Gastrocnemius medialis (tissue), 4 donors: ENCODE measurements at regions not wholly inside any gene's neighbourhood (a gene's known extent, or its start where the extent isn't known, plus 50 kb on each side); places are given as distances from the start of the nearest gene placed in this dataset.

Source experiments
- ATAC-seq, 2 donors: fragments of 150-250 bp; one replicate each; pipeline ENCODE4 v1.9.1; 2016
- DNase-seq, 2 donors: peaks; one replicate each; pipeline ENCODE4 v3.0.0-alpha.2; 2019
- H3K27ac ChIP-seq, 4 donors: fragments of 200-600 bp; sonication (generic); 1 replicate in 1 of 4; 2 replicates in 3 of 4; pipeline ENCODE4 v1.5.1; 2016 to 2018; ENCODE audit warnings: mild to moderate bottlenecking in 2 of 4, moderate library complexity in 1 of 4
- H3K27me3 ChIP-seq, 3 donors: fragments of 200-600 bp; sonication (generic) in 2 of 3; 1 replicate in 1 of 3; 2 replicates in 2 of 3; pipeline versions ENCODE4 v1.5.1 to v1.6.0; 2016 to 2019; ENCODE audit warnings: mild to moderate bottlenecking in 1 of 3, moderate library complexity in 1 of 3
- H3K36me3 ChIP-seq, 2 donors: fragments of 200-600 bp; sonication (generic) in 1 of 2; one replicate each; pipeline ENCODE4 v1.5.1; 2017 to 2018
- H3K4me1 ChIP-seq, 2 donors: fragments of 200-600 bp; sonication (generic) in 1 of 2; one replicate each; pipeline ENCODE4 v1.5.1; 2016 to 2017; ENCODE audit warnings: mild to moderate bottlenecking in 2 of 2
- H3K4me3 ChIP-seq, 4 donors: fragments of 200-600 bp; sonication (generic) in 3 of 4; 1 replicate in 1 of 4; 2 replicates in 3 of 4; pipeline ENCODE4 v1.5.1; 2016 to 2019; ENCODE audit warnings: mild to moderate bottlenecking in 2 of 4
- H3K9me3 ChIP-seq, 3 donors: fragments of 200-600 bp; sonication (generic) in 2 of 3; 1 replicate in 1 of 3; 2 replicates in 2 of 3; pipeline ENCODE4 v1.5.1; 2016 to 2019
- CTCF ChIP-seq, 5 experiments: fragments of 450-650 bp in 3 of 5; fragments of 200-600 bp in 2 of 5; sonication (generic) in 2 of 5; IDR thresholded peaks in 4 of 5; conservative IDR thresholded peaks in 1 of 5; 1 replicate in 4 of 5; 2 replicates in 1 of 5; pipeline ENCODE4 v1.5.1; 2016 to 2019; ENCODE audit warnings: antibody characterized with exemption in 5 of 5, mild to moderate bottlenecking in 3 of 5, moderate library complexity in 3 of 5
- POLR2A ChIP-seq, 2 donors: fragments of 450-650 bp; IDR thresholded peaks; one replicate each; pipeline ENCODE4 v1.6.1; 2017; ENCODE audit warnings: antibody characterized with exemption in 2 of 2, mild to moderate bottlenecking in 2 of 2, moderate library complexity in 2 of 2
- in situ Hi-C, 4 donors: fragments of 200-750 bp; cut with MboI; loops; one replicate each; pipeline versions ENCODE4 v1.15.0 to v1.8.0; 2017; ENCODE audit warnings: low sequenced_read_pairs in 4 of 4
- intact Hi-C: fragments of 100-400 bp; cut with DNase I; formaldehyde crosslinking; loops from one replicate; pipeline ENCODE4 v1.15.1; 2023; ENCODE audit warnings: low total_unique reads

GRCh38 chr10:128950916-128951275, 516.1 kb upstream of the MGMT start:
- Histone ChIP-seq H3K4me1 (no peaks in the 10 kb centered on the region), H3K27ac (no peak overlapping the region), H3K4me3 (no peak overlapping the region), H3K36me3 (no peaks in the 10 kb centered on the region), H3K9me3 (no peaks in the 10 kb centered on the region), H3K27me3 (no peaks in the 10 kb centered on the region)
- intact Hi-C loops (no loop called here), in situ Hi-C loops (no loop called here)
- no peak for DNase-seq
- no peak for TF ChIP-seq CTCF (IDR thresholded peaks at IDR 0.05 in 4 of 5, conservative IDR thresholded peaks at IDR 0.05 in 1 of 5)
- no peak for TF ChIP-seq POLR2A (IDR thresholded peaks at IDR 0.05)
- no peak for ATAC-seq

DNA sequence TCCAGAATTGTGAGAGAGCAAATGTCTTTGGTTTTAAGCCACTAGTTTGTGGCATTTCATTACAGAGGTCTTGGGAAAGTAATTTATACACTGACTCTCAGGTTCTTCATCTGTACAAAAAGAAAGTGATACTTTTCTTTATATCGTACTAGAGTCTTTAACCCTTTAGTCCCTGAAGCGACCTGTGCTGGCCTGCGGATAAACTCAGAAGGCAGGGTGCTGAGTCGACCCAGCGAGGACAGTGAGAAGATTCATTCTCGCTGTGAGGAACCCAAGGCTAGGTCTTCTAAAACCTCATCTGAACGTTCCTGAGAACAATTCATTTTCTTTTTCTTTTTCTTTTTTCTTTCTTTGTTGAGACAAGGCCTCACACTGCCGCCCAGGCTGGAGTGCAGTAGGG, 514.2 kb upstream of the MGMT start:
- no peak overlapping the region for H3K4me3 ChIP-seq
- intact Hi-C loops, result no loop called here
- no peaks in the 10 kb centered on the region for H3K27me3 ChIP-seq
- H3K36me3 ChIP-seq, result no peaks in the 10 kb centered on the region
- H3K27ac ChIP-seq, result no peak overlapping the region
- in situ Hi-C loops, result no loop called here
- ATAC-seq (no peak), DNase-seq (no peak)
- TF ChIP-seq CTCF (IDR thresholded peaks at IDR 0.05 in 4 of 5, conservative IDR thresholded peaks at IDR 0.05 in 1 of 5), result no peak
- no peak for TF ChIP-seq POLR2A (IDR thresholded peaks at IDR 0.05)
- H3K9me3 ChIP-seq, result no peaks in the 10 kb centered on the region
- H3K4me1 ChIP-seq, result no peaks in the 10 kb centered on the region

GRCh38 chr10:128956149-128956548, 510.9 kb upstream of the MGMT start:
- in situ Hi-C loops (no loop called here), intact Hi-C loops (no loop called here)
- H3K4me3 ChIP-seq, result no peak overlapping the region
- H3K4me1 ChIP-seq, result no peaks in the 10 kb centered on the region
- ATAC-seq (no peak), DNase-seq (no peak)
- no peak overlapping the region for H3K27ac ChIP-seq
- no peaks in the 10 kb centered on the region for H3K36me3 ChIP-seq
- TF ChIP-seq CTCF (IDR thresholded peaks at IDR 0.05 in 4 of 5, conservative IDR thresholded peaks at IDR 0.05 in 1 of 5) (no peak), POLR2A (IDR thresholded peaks at IDR 0.05) (no peak)
- H3K9me3 ChIP-seq, result no peaks in the 10 kb centered on the region
- no peaks in the 10 kb centered on the region for H3K27me3 ChIP-seq

DNA sequence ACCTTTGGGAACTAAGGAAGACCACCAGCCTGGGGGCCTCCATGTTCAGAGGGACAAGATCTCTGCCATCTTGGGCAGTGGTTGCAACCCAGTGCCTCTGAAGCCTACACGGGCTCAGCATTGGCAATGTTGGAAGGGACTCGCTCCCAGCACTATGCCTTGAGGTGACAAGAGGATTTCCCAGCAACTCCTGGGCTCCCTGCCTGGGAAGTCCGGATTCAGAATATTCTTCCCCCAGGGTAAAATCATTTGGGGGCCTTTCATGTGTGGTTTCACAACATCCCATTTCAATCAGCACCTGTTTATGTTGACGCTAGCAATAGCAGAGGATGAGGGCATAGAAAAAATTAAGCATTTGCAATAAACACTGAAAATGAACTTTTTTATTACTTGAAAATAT, 509.8 kb upstream of the MGMT start:
- Histone ChIP-seq H3K4me1 (no peaks in the 10 kb centered on the region), H3K27ac (no peak overlapping the region), H3K4me3 (no peak overlapping the region), H3K36me3 (no peaks in the 10 kb centered on the region), H3K9me3 (no peaks in the 10 kb centered on the region), H3K27me3 (no peaks in the 10 kb centered on the region)
- DNase-seq (no peak), ATAC-seq (no peak)
- intact Hi-C loops (no loop called here), in situ Hi-C loops (no loop called here)
- TF ChIP-seq POLR2A (IDR thresholded peaks at IDR 0.05), result no peak
- no peak for TF ChIP-seq CTCF (IDR thresholded peaks at IDR 0.05 in 4 of 5, conservative IDR thresholded peaks at IDR 0.05 in 1 of 5)

DNA sequence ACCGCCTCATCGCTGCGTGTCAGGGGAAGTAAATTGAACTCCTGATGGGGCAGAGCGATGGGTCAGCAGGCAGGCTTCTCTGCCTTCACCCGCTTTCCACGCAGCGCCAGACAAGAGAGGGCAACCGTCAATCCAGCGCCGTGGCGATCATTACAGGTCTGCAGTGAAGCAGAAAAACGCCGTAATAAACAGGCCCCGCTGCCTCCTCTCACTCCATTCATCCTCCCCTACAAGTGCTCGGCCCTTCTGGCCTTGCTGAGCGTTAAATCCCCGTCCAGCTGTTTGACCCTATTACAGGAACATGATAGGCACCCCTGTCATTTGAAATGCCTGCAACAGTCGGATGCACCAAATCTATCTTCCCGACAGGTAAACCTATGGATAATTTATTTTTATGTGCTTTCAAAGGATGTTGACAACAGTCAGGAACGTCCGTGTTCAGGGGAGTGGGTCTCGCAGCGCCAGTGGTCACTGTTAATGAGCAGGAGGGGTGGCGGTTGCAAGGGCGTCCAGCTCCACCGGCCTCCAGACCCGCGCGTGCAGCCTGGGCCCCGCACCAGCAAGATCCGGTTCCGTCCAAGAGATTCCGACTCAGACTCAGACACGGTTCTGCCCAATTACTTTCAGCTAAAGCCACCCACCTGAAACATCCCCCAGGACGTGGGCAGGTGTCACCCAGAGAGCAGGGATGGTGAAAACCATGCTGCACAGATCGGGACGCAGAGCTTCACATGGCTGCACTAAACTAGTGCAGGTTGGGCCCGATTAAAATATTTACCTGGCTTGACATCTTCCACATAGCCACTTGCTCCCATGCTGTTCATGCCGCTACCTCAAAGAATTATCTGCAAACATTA, 508.0 kb upstream of the MGMT start:
- DNase-seq, result no peak
- no peak overlapping the region for H3K4me3 ChIP-seq
- ATAC-seq, result no peak
- no peaks in the 10 kb centered on the region for H3K27me3 ChIP-seq
- no peak overlapping the region for H3K27ac ChIP-seq
- in situ Hi-C loops, result no loop called here
- TF ChIP-seq CTCF (IDR thresholded peaks at IDR 0.05 in 4 of 5, conservative IDR thresholded peaks at IDR 0.05 in 1 of 5), result no peak
- TF ChIP-seq POLR2A (IDR thresholded peaks at IDR 0.05), result no peak
- no peaks in the 10 kb centered on the region for H3K4me1 ChIP-seq
- H3K36me3 ChIP-seq, result no peaks in the 10 kb centered on the region
- intact Hi-C loops, result no loop called here
- H3K9me3 ChIP-seq, result no peaks in the 10 kb centered on the region
